Esophagus muscularis mucosa (tissue), 4 donors: ENCODE measurements at regions not wholly inside any gene's neighbourhood (a gene's known extent, or its start where the extent isn't known, plus 50 kb on each side); places are given as distances from the start of the nearest gene placed in this dataset.

Source experiments
- DNase-seq: peaks from one replicate; pipeline ENCODE4 v3.0.0-alpha.2; 2017; ENCODE audit errors: extremely low spot score
- H3K27ac ChIP-seq, 4 donors: fragments of 200-600 bp; sonication (generic); replicated peaks in 1 of 4; 1 replicate in 3 of 4; 2 replicates in 1 of 4; pipeline ENCODE4 v1.5.1; 2016 to 2019; ENCODE audit warnings: mild to moderate bottlenecking in 1 of 4
- H3K27me3 ChIP-seq, 4 donors: fragments of 200-600 bp; sonication (generic); one replicate each; pipeline versions ENCODE4 v1.5.1 to v1.6.0; 2016 to 2019
- H3K36me3 ChIP-seq, 4 donors: fragments of 200-600 bp; sonication (generic); one replicate each; pipeline ENCODE4 v1.5.1; 2016 to 2019
- H3K4me1 ChIP-seq, 4 donors: fragments of 200-600 bp; sonication (generic); one replicate each; pipeline ENCODE4 v1.5.1; 2016 to 2019
- H3K4me3 ChIP-seq, 4 donors: fragments of 200-600 bp; sonication (generic); 1 replicate in 2 of 4; 2 replicates in 2 of 4; pipeline ENCODE4 v1.5.1; 2016 to 2019; ENCODE audit warnings: mild to moderate bottlenecking in 4 of 4, moderate library complexity in 1 of 4
- H3K9me3 ChIP-seq, 4 donors: fragments of 200-600 bp; sonication (generic); 1 replicate in 3 of 4; 2 replicates in 1 of 4; pipeline ENCODE4 v1.5.1; 2016 to 2019
- CTCF ChIP-seq, 3 experiments: fragments of 200-600 bp in 2 of 3; fragments of 450-650 bp in 1 of 3; sonication (generic) in 2 of 3; IDR thresholded peaks; one replicate each; pipeline ENCODE4 v1.5.1; 2017 to 2019; ENCODE audit warnings: antibody characterized with exemption in 3 of 3, mild to moderate bottlenecking in 2 of 3, moderate library complexity in 1 of 3
- EP300 ChIP-seq: sonication (generic); formaldehyde crosslinking; IDR thresholded peaks from one replicate; pipeline ENCODE4 v1.6.1; 2017; ENCODE audit warnings: antibody characterized with exemption
- POLR2A ChIP-seq: fragments of 450-650 bp; IDR thresholded peaks from one replicate; pipeline ENCODE4 v1.6.1; 2017; ENCODE audit warnings: antibody characterized with exemption, moderate library complexity, mild to moderate bottlenecking, low read depth
- POLR2AphosphoS5 ChIP-seq, 2 donors: sonication (generic); formaldehyde crosslinking; IDR thresholded peaks; one replicate each; pipeline ENCODE4 v1.6.1; 2017; ENCODE audit warnings: antibody characterized with exemption in 2 of 2
- WGBS: methylation state at CpG from one replicate; pipeline ENCODE4 v1.1.5; 2018; 5-methylcytosine and 5-hydroxymethylcytosine counted together
- intact Hi-C: fragments of 100-400 bp; cut with DNase I; formaldehyde crosslinking; loops from one replicate; pipeline ENCODE4 v1.15.1; 2023

- H3K4me3 ChIP-seq: no peak overlapping the region
- DNase-seq: no peak
- no peak overlapping the region for H3K27ac ChIP-seq
- no peaks in the 10 kb centered on the region for H3K36me3 ChIP-seq
- intact Hi-C loops: no loop called here
- H3K9me3 ChIP-seq: no peaks in the 10 kb centered on the region
- no peaks in the 10 kb centered on the region for H3K27me3 ChIP-seq
- TF ChIP-seq POLR2A: no peak
- TF ChIP-seq POLR2AphosphoS5 (IDR thresholded peaks at IDR 0.05): no peak
- no peak for TF ChIP-seq CTCF (IDR thresholded peaks at IDR 0.05)
- TF ChIP-seq EP300: no peak
- H3K4me1 ChIP-seq: no peaks in the 10 kb centered on the region
Measured at GRCh38 chr5:62000646-62001045, 305.4 kb upstream of the KIF2A start.

- Histone ChIP-seq H3K36me3 (no peaks in the 10 kb centered on the region), H3K4me3 (no peak overlapping the region), H3K4me1 (no peaks in the 10 kb centered on the region), H3K27me3 (no peaks in the 10 kb centered on the region), H3K27ac (no peak overlapping the region), H3K9me3 (no peaks in the 10 kb centered on the region)
- intact Hi-C loops: no loop called here
- no peak for TF ChIP-seq CTCF (IDR thresholded peaks at IDR 0.05)
- no peak for TF ChIP-seq POLR2A
- TF ChIP-seq EP300: no peak
- TF ChIP-seq POLR2AphosphoS5 (IDR thresholded peaks at IDR 0.05): no peak
- 91% methylated on average over 1 of the region's 1 CpG for WGBS
- no peak for DNase-seq
Measured at GRCh38 chr5:62001640-62002039, 304.4 kb upstream of the KIF2A start.

DNA sequence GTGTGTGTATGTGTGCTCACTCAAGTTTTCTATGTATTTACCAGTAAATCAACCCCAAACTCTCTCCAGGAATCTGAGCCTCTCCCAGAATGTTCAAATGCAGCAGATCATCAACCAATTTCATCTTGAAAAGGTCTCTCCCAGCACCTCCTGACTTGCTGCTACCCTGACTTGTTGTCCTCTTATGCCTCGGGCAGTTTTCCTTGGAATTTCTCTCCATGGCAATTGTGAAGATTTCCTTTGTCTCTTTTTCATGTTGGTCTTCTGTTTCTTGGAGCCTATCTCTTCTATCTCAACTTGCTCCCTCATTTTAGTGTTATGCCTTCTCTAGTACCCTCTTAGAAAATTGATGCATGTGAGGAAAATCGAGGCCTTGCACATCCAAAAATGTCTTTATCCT is 303.6 kb upstream of the KIF2A start:
- 79% methylated on average over 2 of the region's 2 CpGs for WGBS
- no peaks in the 10 kb centered on the region for H3K9me3 ChIP-seq

DNA sequence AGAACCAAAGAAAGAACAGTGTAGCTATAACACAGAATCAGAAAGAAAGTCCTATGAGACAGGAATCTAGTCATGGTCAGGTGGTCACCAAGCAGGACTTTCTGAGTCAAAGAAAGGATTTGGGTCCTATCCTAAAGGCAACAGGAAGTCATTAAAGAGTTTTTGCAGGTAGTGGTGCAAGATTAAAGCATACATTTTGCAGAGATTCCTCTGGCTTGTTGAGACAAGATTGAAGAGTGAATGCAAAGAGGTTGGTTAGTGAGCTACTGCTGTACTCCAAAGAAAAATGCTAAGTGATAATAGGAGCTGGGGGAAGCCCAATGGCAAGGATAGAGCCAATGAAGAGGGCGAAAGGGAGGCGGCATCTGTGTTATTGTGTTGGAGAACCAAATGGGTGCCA is 300.5 kb upstream of the KIF2A start:
- TF ChIP-seq CTCF (IDR thresholded peaks at IDR 0.05): no peak
- 96% methylated on average over 2 of the region's 2 CpGs for WGBS
- intact Hi-C loops: no loop called here
- Histone ChIP-seq H3K9me3 (no peaks in the 10 kb centered on the region), H3K36me3 (no peaks in the 10 kb centered on the region), H3K4me1 (no peaks in the 10 kb centered on the region), H3K4me3 (no peak overlapping the region), H3K27ac (no peak overlapping the region), H3K27me3 (no peaks in the 10 kb centered on the region)
- no peak for DNase-seq

More for the DNA sequence above, 303.6 kb upstream of the KIF2A start:
- TF ChIP-seq POLR2A (no peak), EP300 (no peak), CTCF (IDR thresholded peaks at IDR 0.05) (no peak), POLR2AphosphoS5 (IDR thresholded peaks at IDR 0.05) (no peak)
- intact Hi-C loops: no loop called here
- Histone ChIP-seq H3K27ac (no peak overlapping the region), H3K27me3 (no peaks in the 10 kb centered on the region), H3K4me1 (no peaks in the 10 kb centered on the region), H3K36me3 (no peaks in the 10 kb centered on the region), H3K4me3 (no peak overlapping the region)
- no peak for DNase-seq

- no peak for DNase-seq
- intact Hi-C loops: no loop called here
- Histone ChIP-seq H3K27me3 (no peaks in the 10 kb centered on the region), H3K9me3 (no peaks in the 10 kb centered on the region), H3K4me3 (no peak overlapping the region), H3K36me3 (no peaks in the 10 kb centered on the region), H3K27ac (no peak overlapping the region), H3K4me1 (no peaks in the 10 kb centered on the region)
- WGBS: 78% methylated on average over 3 of the region's 3 CpGs
- TF ChIP-seq CTCF (IDR thresholded peaks at IDR 0.05): no peak
- no peak for TF ChIP-seq POLR2A
- TF ChIP-seq POLR2AphosphoS5 (IDR thresholded peaks at IDR 0.05): no peak
- no peak for TF ChIP-seq EP300
Measured at GRCh38 chr5:62007457-62007856, 298.5 kb upstream of the KIF2A start.
